IgD-negative memory B cell (primary cell): ENCODE measurements at regions not wholly inside any gene's neighbourhood (a gene's known extent, or its start where the extent isn't known, plus 50 kb on each side); places are given as distances from the start of the nearest gene placed in this dataset.
A peak's percentile ranks its signal among the peaks of the same experiment; 100 is the strongest.
"Not testable (repeated sequence)": the region's sequence is repeated elsewhere in the genome, so short reads cannot be mapped to it uniquely, and the experiment has no call there.

Source experiments
- H3K27ac Mint-ChIP-seq, 3 donors: one replicate each; pipeline ENCODE4 v1.8.0; 2020 to 2022; ENCODE audit warnings: mild to moderate bottlenecking in 3 of 3, mixed read lengths in 3 of 3, moderate library complexity in 1 of 3
- H3K27me3 Mint-ChIP-seq: one replicate; pipeline ENCODE4 v1.8.0; 2021; ENCODE audit warnings: mixed read lengths
- H3K36me3 Mint-ChIP-seq: one replicate; pipeline ENCODE4 v1.8.0; 2020; ENCODE audit warnings: mild to moderate bottlenecking, mixed read lengths
- H3K4me1 Mint-ChIP-seq, 3 donors: one replicate each; pipeline ENCODE4 v1.8.0; 2020 to 2022; ENCODE audit warnings: mixed read lengths in 3 of 3, mild to moderate bottlenecking in 1 of 3
- H3K4me3 Mint-ChIP-seq, 4 donors: one replicate each; pipeline ENCODE4 v1.8.0; 2020 to 2022; ENCODE audit warnings: mild to moderate bottlenecking in 4 of 4, mixed read lengths in 4 of 4, moderate library complexity in 3 of 4
- H3K9me3 Mint-ChIP-seq, 3 donors: one replicate each; pipeline ENCODE4 v1.8.0; 2020 to 2021; ENCODE audit warnings: mixed read lengths in 3 of 3, mild to moderate bottlenecking in 1 of 3

- peaks cover 0 to 5% (median 4%) of the 10 kb centered on the region in 3 donors for H3K9me3 Mint-ChIP-seq
- no peak overlapping the region for H3K4me3 Mint-ChIP-seq
- no peak overlapping the region for H3K27ac Mint-ChIP-seq
- no peaks in the 10 kb centered on the region for H3K4me1 Mint-ChIP-seq
- no peaks in the 10 kb centered on the region for H3K27me3 Mint-ChIP-seq
- H3K36me3 Mint-ChIP-seq = no peaks in the 10 kb centered on the region
Observed at GRCh38 chr9:25733336-25733982, 55.2 kb upstream of the TUSC1 start.

GRCh38 chr9:25731895-25732794 is 53.9 kb upstream of the TUSC1 start:
- peak overlapping the region in 1 of 3 donors; percentile 62 for H3K27ac Mint-ChIP-seq
- H3K36me3 Mint-ChIP-seq, H3K4me3 Mint-ChIP-seq, H3K4me1 Mint-ChIP-seq, H3K9me3 Mint-ChIP-seq, H3K27me3 Mint-ChIP-seq: not testable (repeated sequence)
